Trophoblast cell (in vitro differentiated cells and primary cell): ENCODE measurements at regions not wholly inside any gene's neighbourhood (a gene's known extent, or its start where the extent isn't known, plus 50 kb on each side); places are given as distances from the start of the nearest gene placed in this dataset.

ENCODE experiments used
- DNase-seq, 2 donors: peaks; one replicate each; pipeline ENCODE4 v3.0.0-alpha.2; 2016
- H2AFZ ChIP-seq: 2 replicates; pipeline ENCODE4 v1.6.1; 2013; ENCODE audit warnings: low read length, moderate library complexity, mild to moderate bottlenecking; ENCODE audit not compliant: insufficient read depth, poor library complexity
- H2AK5ac ChIP-seq: 2 replicates; pipeline ENCODE4 v1.6.1; 2013; ENCODE audit warnings: mild to moderate bottlenecking, low read length
- H2BK120ac ChIP-seq: 2 replicates; pipeline ENCODE4 v1.6.1; 2013; ENCODE audit warnings: low read length, mild to moderate bottlenecking, moderate library complexity; ENCODE audit not compliant: insufficient read depth, poor library complexity
- H2BK12ac ChIP-seq: 2 replicates; pipeline ENCODE4 v1.6.1; 2013; ENCODE audit warnings: mild to moderate bottlenecking, low read length, moderate library complexity
- H2BK5ac ChIP-seq: 2 replicates; pipeline ENCODE4 v1.6.1; 2013; ENCODE audit warnings: low read length, low read depth, moderate library complexity, mild to moderate bottlenecking; ENCODE audit not compliant: poor library complexity
- H3K14ac ChIP-seq: 2 replicates; pipeline ENCODE4 v1.6.1; 2013; ENCODE audit warnings: mild to moderate bottlenecking, low read length
- H3K18ac ChIP-seq: 2 replicates; pipeline ENCODE4 v1.6.1; 2013; ENCODE audit warnings: mild to moderate bottlenecking, low read length
- H3K23ac ChIP-seq: 2 replicates; pipeline ENCODE4 v1.6.1; 2013; ENCODE audit warnings: low read length
- H3K27ac ChIP-seq: 2 replicates; pipeline ENCODE4 v1.5.1; 2013; ENCODE audit warnings: low read depth, mild to moderate bottlenecking, inconsistent platforms, low read length, moderate library complexity
- H3K27me3 ChIP-seq: 2 replicates; pipeline ENCODE4 v1.6.1; 2013; ENCODE audit warnings: inconsistent platforms, mild to moderate bottlenecking, low read length, moderate library complexity; ENCODE audit not compliant: insufficient read depth
- H3K36me3 ChIP-seq, 2 experiments: 1 replicate in 1 of 2; 2 replicates in 1 of 2; pipeline ENCODE4 v1.6.1; 2013; ENCODE audit warnings: low read length in 2 of 2, mild to moderate bottlenecking in 2 of 2, moderate library complexity in 1 of 2; ENCODE audit not compliant: insufficient read depth in 2 of 2, control insufficient read depth in 1 of 2
- H3K4ac ChIP-seq: 2 replicates; pipeline ENCODE4 v1.6.1; 2013; ENCODE audit warnings: low read depth, mild to moderate bottlenecking, low read length, moderate library complexity
- H3K4me1 ChIP-seq, 2 experiments: 1 replicate in 1 of 2; 2 replicates in 1 of 2; pipeline ENCODE4 v1.6.1; 2013; ENCODE audit warnings: low read length in 2 of 2, mild to moderate bottlenecking in 2 of 2, moderate library complexity in 1 of 2; ENCODE audit not compliant: insufficient read depth in 2 of 2, control insufficient read depth in 1 of 2
- H3K4me2 ChIP-seq: 2 replicates; pipeline ENCODE4 v1.6.1; 2013; ENCODE audit warnings: inconsistent platforms, mild to moderate bottlenecking, low read length, moderate library complexity
- H3K4me3 ChIP-seq: 2 replicates; pipeline ENCODE4 v1.5.1; 2013; ENCODE audit warnings: mild to moderate bottlenecking, low read depth, low read length, inconsistent platforms
- H3K79me1 ChIP-seq: one replicate; pipeline ENCODE4 v1.6.1; 2013; ENCODE audit warnings: low read length
- H3K79me2 ChIP-seq: 2 replicates; pipeline ENCODE4 v1.6.1; 2013; ENCODE audit warnings: low read length, mild to moderate bottlenecking; ENCODE audit not compliant: control insufficient read depth, insufficient read depth, poor library complexity
- H3K9ac ChIP-seq: 2 replicates; pipeline ENCODE4 v1.6.1; 2013; ENCODE audit warnings: mild to moderate bottlenecking, low read length
- H3K9me3 ChIP-seq: 2 replicates; pipeline ENCODE4 v1.6.1; 2013; ENCODE audit warnings: low read depth, mild to moderate bottlenecking, control low read depth, inconsistent platforms, low read length; ENCODE audit not compliant: insufficient read depth
- H4K12ac ChIP-seq: 2 replicates; pipeline ENCODE4 v1.6.1; 2013; ENCODE audit warnings: low read depth, mild to moderate bottlenecking, low read length, moderate library complexity
- H4K8ac ChIP-seq: 2 replicates; pipeline ENCODE4 v1.6.1; 2013; ENCODE audit warnings: low read depth, mild to moderate bottlenecking, low read length, moderate library complexity
- H4K91ac ChIP-seq: one replicate; pipeline ENCODE4 v1.6.1; 2013; ENCODE audit warnings: low read depth, mild to moderate bottlenecking, low read length, moderate library complexity
- WGBS: extraction: QIAGEN DNeasy Blood & Tissue Kit; methylation state at CpG from one replicate; pipeline ENCODE4 v1.1.7; 2013; ENCODE audit warnings: missing lambda C conversion rate; ENCODE audit not compliant: insufficient read length, insufficient coverage; ENCODE audit errors: extremely low coverage; 5-methylcytosine and 5-hydroxymethylcytosine counted together

DNA sequence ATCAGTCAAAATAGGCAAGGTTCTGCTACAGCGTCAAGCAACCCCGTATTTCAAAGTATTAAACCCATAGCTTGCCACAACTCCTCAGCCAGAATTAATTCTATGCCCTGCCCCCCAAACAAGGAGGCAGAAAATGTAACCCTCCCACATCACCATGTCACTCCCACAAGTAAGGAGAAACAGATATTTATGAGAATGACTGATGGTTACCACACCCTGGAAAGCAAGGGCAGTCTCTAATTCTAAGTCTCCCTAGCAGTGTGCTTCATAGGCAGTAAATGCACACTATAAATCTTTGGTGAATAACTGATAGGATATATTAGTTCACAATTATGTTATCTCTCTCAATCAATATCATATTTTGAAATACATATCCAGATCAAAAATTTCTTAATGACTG, 228.0 kb upstream of the SLC14A2 start:
- H3K9me3 ChIP-seq = peaks cover 1% of the 10 kb centered on the region
- H3K18ac ChIP-seq = no peak overlapping the region
- H3K4me1 ChIP-seq = peaks cover 8% of the 10 kb centered on the region in 2 experiments
- no peaks in the 10 kb centered on the region for H3K27me3 ChIP-seq
- no peak overlapping the region for H4K12ac ChIP-seq
- no peak overlapping the region for H3K4me2 ChIP-seq
- no CpG with 5 or more reads among the region's 2 CpGs for WGBS
- no peak overlapping the region for H2BK5ac ChIP-seq
- H3K14ac ChIP-seq = no peak overlapping the region
- no peak overlapping the region for H4K8ac ChIP-seq
- H2BK120ac ChIP-seq = no peak overlapping the region
- H3K4me3 ChIP-seq = no peak overlapping the region
- no peak overlapping the region for H3K27ac ChIP-seq
- H3K36me3 ChIP-seq = no peaks in the 10 kb centered on the region
- H4K91ac ChIP-seq = no peak overlapping the region
- no peak overlapping the region for H2AK5ac ChIP-seq
- H3K9ac ChIP-seq = no peak overlapping the region
- no peak overlapping the region for H3K23ac ChIP-seq
- no peak overlapping the region for H2BK12ac ChIP-seq
- peaks cover 2% of the 10 kb centered on the region for H3K79me2 ChIP-seq
- no peak overlapping the region for H3K4ac ChIP-seq
- DNase-seq = no peak
- H3K79me1 ChIP-seq = peaks cover 11% of the 10 kb centered on the region
- no peak overlapping the region for H2AFZ ChIP-seq

DNA sequence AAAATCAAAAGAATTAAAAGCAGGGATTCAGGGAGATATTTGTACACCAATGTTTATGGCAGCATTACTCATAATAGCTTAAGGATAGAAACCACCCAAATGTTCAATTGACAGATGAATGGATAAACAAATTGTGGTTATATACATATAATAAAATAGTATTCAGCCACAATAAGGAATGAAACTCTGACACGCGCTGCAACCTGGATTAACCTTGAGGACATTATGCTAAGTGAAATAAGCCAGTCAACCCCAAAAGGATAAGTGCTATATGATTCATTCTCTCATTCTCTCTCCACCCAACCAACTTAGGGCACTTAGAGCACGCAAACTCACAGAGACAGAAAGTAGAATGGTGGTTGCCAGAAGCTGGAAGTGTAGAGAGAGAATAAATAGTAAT, 216.8 kb upstream of the SLC14A2 start:
- no CpG with 5 or more reads among the region's 3 CpGs for WGBS
- no peak overlapping the region for H3K18ac ChIP-seq
- no peak overlapping the region for H3K4ac ChIP-seq

DNA sequence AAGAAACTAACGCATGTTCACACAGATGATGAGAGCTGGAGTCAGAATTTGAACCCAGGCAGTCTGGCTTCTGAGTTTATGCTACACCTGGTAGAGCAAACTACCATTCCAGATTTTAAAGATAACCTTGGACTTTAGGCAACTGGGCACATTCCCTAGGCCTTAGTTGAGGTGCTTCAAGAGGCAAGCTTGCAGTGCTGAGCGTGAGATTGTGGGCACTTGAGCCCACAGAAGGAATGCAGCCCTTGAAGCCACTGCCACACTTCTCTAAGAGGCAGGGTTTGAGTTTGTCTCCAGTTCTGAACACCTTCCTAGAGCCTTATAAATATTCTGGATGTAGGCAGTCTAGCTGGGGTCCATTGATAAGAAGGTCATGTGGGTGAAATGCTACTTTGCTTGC, 216.1 kb upstream of the SLC14A2 start:
- Histone ChIP-seq H2BK12ac (no peak overlapping the region), H4K8ac (no peak overlapping the region), H3K27ac (no peak overlapping the region), H2AFZ (no peak overlapping the region), H4K91ac (no peak overlapping the region), H3K18ac (no peak overlapping the region), H3K9ac (no peak overlapping the region), H3K79me2 (no peaks in the 10 kb centered on the region), H3K4me3 (no peak overlapping the region), H3K4me1 (no peaks in the 10 kb centered on the region), H2AK5ac (no peak overlapping the region), H3K79me1 (no peaks in the 10 kb centered on the region), H3K36me3 (no peaks in the 10 kb centered on the region), H3K14ac (no peak overlapping the region), H2BK120ac (no peak overlapping the region), H3K4me2 (no peak overlapping the region), H3K4ac (no peak overlapping the region), H3K9me3 (no peaks in the 10 kb centered on the region), H3K23ac (no peak overlapping the region), H4K12ac (no peak overlapping the region), H3K27me3 (no peaks in the 10 kb centered on the region), H2BK5ac (no peak overlapping the region)
- DNase-seq = peak in 1 of 2 donors; percentile 24
- WGBS = no CpG with 5 or more reads among the region's 2 CpGs

More for the DNA sequence above, 216.8 kb upstream of the SLC14A2 start:
- H4K91ac ChIP-seq = no peak overlapping the region
- H2BK5ac ChIP-seq = no peak overlapping the region
- no peaks in the 10 kb centered on the region for H3K79me2 ChIP-seq
- no peak overlapping the region for H2BK12ac ChIP-seq
- H3K9ac ChIP-seq = no peak overlapping the region
- no peak overlapping the region for H3K4me3 ChIP-seq
- H4K12ac ChIP-seq = no peak overlapping the region
- H4K8ac ChIP-seq = no peak overlapping the region
- no peaks in the 10 kb centered on the region for H3K27me3 ChIP-seq
- no peaks in the 10 kb centered on the region for H3K9me3 ChIP-seq
- no peak overlapping the region for H2AK5ac ChIP-seq
- H3K27ac ChIP-seq = no peak overlapping the region
- H3K79me1 ChIP-seq = no peaks in the 10 kb centered on the region
- H3K4me1 ChIP-seq = no peaks in the 10 kb centered on the region
- no peak overlapping the region for H2AFZ ChIP-seq
- no peaks in the 10 kb centered on the region for H3K36me3 ChIP-seq
- no peak overlapping the region for H3K14ac ChIP-seq
- H3K23ac ChIP-seq = no peak overlapping the region
- H3K4me2 ChIP-seq = no peak overlapping the region
- H2BK120ac ChIP-seq = no peak overlapping the region
- no peak for DNase-seq

DNA sequence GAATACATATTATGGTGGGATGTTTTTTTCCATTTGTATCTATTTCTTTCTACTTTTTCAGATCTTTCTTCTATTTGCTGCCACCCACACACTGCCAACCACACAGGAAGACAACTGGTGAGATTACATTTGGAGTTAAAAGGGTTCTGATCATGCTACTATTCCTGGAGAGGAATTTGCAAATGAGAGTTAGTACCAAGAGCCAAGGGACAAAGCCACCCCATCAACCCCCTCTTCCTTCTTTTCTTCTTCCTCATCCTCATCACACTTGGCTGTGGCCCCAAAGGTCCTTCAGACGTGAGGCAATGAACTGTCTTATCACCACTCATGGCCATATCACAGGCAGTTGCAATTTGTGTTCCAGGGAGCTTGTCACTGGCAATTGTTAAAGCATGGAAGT, 215.6 kb upstream of the SLC14A2 start:
- no peaks in the 10 kb centered on the region for H3K36me3 ChIP-seq
- H3K79me1 ChIP-seq = peaks cover 2% of the 10 kb centered on the region
- H3K23ac ChIP-seq = no peak overlapping the region
- no peak overlapping the region for H3K9ac ChIP-seq
- H4K8ac ChIP-seq = no peak overlapping the region
- H2BK12ac ChIP-seq = no peak overlapping the region
- H2AFZ ChIP-seq = no peak overlapping the region
- H3K27ac ChIP-seq = no peak overlapping the region
- H3K9me3 ChIP-seq = no peaks in the 10 kb centered on the region
- no peak overlapping the region for H3K18ac ChIP-seq
- no peak for DNase-seq
- WGBS = no CpG with 5 or more reads among the region's 1 CpG
- no peaks in the 10 kb centered on the region for H3K79me2 ChIP-seq
- H3K4ac ChIP-seq = no peak overlapping the region
- no peak overlapping the region for H4K12ac ChIP-seq
- no peaks in the 10 kb centered on the region for H3K27me3 ChIP-seq
- no peak overlapping the region for H4K91ac ChIP-seq
- no peak overlapping the region for H3K4me3 ChIP-seq
- peaks cover 2% of the 10 kb centered on the region in 2 experiments for H3K4me1 ChIP-seq
- no peak overlapping the region for H2BK120ac ChIP-seq
- H3K4me2 ChIP-seq = no peak overlapping the region
- no peak overlapping the region for H3K14ac ChIP-seq
- H2BK5ac ChIP-seq = no peak overlapping the region
- no peak overlapping the region for H2AK5ac ChIP-seq
